ENCODE measurements at regions not wholly inside any gene's neighbourhood (a gene's known extent, or its start where the extent isn't known, plus 50 kb on each side); places are given as distances from the start of the nearest gene placed in this dataset.
A peak's percentile ranks its signal among the peaks of the same experiment; 100 is the strongest.

DNA sequence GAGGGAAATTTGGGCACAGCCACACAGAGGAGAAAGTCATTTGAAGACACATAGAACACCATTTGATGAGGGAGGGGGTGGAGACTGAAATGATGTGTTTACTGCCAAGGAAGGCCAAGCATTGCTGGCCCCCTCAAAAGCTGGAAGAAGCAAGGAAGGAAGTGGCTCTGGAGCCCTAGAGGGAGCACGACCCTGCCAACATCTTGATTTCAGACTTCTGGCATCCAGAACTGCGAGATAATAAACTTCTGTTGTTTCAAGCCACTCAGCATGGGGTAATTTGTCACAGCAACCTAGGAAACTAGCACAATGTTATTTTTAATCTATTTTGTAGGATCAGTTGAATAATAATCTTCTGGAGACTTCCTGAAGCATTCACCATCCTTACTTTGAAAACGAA, 314.8 kb upstream of the GOT2 start (continued):
- TF ChIP-seq, protein P1, sequence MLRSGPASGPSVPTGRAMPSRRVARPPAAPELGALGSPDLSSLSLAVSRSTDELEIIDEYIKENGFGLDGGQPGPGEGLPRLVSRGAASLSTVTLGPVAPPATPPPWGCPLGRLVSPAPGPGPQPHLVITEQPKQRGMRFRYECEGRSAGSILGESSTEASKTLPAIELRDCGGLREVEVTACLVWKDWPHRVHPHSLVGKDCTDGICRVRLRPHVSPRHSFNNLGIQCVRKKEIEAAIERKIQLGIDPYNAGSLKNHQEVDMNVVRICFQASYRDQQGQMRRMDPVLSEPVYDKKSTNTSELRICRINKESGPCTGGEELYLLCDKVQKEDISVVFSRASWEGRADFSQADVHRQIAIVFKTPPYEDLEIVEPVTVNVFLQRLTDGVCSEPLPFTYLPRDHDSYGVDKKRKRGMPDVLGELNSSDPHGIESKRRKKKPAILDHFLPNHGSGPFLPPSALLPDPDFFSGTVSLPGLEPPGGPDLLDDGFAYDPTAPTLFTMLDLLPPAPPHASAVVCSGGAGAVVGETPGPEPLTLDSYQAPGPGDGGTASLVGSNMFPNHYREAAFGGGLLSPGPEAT (IDR thresholded peaks at IDR 0.05; ENCODE audit: low read depth) = no peak
- no peak for TF ChIP-seq HCFC1 (IDR thresholded peaks at IDR 0.05; ENCODE audit: low read length)
- TF ChIP-seq YBX1 (IDR thresholded peaks at IDR 0.05) = no peak
- TF ChIP-seq HDGF (IDR thresholded peaks at IDR 0.05) = no peak
- TF ChIP-seq BRCA1 (IDR thresholded peaks at IDR 0.05; ENCODE audit: low read depth, low read length) = no peak
- no peak for TF ChIP-seq JUND (IDR thresholded peaks at IDR 0.05; ENCODE audit: low read depth, low read length)
- no peak for TF ChIP-seq POLR2AphosphoS5 (IDR thresholded peaks at IDR 0.05; ENCODE audit: low read length)

DNA sequence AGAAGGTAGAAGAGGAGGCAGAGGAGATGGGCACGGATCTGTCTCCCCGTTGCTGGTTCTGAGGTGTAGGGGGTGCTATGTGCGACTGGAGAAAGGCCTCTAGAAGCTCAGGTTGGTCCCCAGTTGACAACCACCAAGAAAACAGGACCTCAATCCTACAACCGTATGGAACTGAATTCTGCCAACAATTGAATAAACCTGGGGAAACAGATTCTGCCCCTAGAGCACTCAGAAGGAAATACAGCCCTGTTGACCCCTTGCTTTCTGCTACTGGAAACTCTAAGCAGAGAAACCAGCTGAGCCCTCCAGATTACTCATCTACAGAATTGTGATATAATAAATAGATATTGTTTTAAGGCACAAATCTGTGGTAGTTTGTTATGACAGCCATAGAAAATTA, 313.0 kb upstream of the GOT2 start:
- Histone ChIP-seq H3K4me2 (ENCODE audit: control insufficient read depth, insufficient read depth) (no peak overlapping the region), H4K20me1 (ENCODE audit: control insufficient read depth, insufficient read depth) (no peaks in the 10 kb centered on the region), H3K9me3 (replicated peaks; ENCODE audit: control insufficient read depth, insufficient read depth, low read length) (no peaks in the 10 kb centered on the region), H3K79me2 (ENCODE audit: control insufficient read depth, insufficient read depth, low read length) (no peaks in the 10 kb centered on the region), H3K4me3 (no peak overlapping the region), H3K36me3 (ENCODE audit: control insufficient read depth in 2 of 2, insufficient read depth in 2 of 2, low read length in 1 of 2) (no peaks in the 10 kb centered on the region), H3K9ac (ENCODE audit: control insufficient read depth, insufficient read depth, low read length) (no peak overlapping the region), H2AFZ (ENCODE audit: control insufficient read depth, low read depth, low read length) (no peak overlapping the region), H3K27me3 (replicated peaks in 1 of 2; ENCODE audit: control insufficient read depth in 2 of 2, insufficient read depth in 2 of 2, low read length in 1 of 2) (no peaks in the 10 kb centered on the region), H3K4me1 (ENCODE audit: control insufficient read depth, insufficient read depth, low read length) (no peaks in the 10 kb centered on the region), H3K27ac (ENCODE audit: control insufficient read depth, insufficient read depth) (no peak overlapping the region)
- TF ChIP-seq RB1 (IDR thresholded peaks at IDR 0.05; ENCODE audit: borderline replicate concordance) = no peak
- TF ChIP-seq, protein P2, sequence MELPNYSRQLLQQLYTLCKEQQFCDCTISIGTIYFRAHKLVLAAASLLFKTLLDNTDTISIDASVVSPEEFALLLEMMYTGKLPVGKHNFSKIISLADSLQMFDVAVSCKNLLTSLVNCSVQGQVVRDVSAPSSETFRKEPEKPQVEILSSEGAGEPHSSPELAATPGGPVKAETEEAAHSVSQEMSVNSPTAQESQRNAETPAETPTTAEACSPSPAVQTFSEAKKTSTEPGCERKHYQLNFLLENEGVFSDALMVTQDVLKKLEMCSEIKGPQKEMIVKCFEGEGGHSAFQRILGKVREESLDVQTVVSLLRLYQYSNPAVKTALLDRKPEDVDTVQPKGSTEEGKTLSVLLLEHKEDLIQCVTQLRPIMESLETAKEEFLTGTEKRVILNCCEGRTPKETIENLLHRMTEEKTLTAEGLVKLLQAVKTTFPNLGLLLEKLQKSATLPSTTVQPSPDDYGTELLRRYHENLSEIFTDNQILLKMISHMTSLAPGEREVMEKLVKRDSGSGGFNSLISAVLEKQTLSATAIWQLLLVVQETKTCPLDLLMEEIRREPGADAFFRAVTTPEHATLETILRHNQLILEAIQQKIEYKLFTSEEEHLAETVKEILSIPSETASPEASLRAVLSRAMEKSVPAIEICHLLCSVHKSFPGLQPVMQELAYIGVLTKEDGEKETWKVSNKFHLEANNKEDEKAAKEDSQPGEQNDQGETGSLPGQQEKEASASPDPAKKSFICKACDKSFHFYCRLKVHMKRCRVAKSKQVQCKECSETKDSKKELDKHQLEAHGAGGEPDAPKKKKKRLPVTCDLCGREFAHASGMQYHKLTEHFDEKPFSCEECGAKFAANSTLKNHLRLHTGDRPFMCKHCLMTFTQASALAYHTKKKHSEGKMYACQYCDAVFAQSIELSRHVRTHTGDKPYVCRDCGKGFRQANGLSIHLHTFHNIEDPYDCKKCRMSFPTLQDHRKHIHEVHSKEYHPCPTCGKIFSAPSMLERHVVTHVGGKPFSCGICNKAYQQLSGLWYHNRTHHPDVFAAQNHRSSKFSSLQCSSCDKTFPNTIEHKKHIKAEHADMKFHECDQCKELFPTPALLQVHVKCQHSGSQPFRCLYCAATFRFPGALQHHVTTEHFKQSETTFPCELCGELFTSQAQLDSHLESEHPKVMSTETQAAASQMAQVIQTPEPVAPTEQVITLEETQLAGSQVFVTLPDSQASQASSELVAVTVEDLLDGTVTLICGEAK (IDR thresholded peaks at IDR 0.05; ENCODE audit: borderline replicate concordance) = no peak
- BruUV-seq (replicated peaks) = no TSS peak
- intact Hi-C loops (cut with micrococcal nuclease; ENCODE audit: unreplicated experiment) (loop anchor here (10.0 kb wide), 1 partner anchor 202 kb away; no protein-coding TSS in a partner anchor), in situ Hi-C loops (cut with MboI) (no loop called here)
- WGBS (ENCODE audit: insufficient coverage, insufficient replicate concordance, low lambda C conversion rate, missing lambda C conversion rate) = 23% methylated on average over 4 of the region's 4 CpGs
- RAD21 ChIA-PET (ENCODE audit: unreplicated experiment) = no interaction called here
- no peak for FAIRE-seq
- ATAC-seq = peak; percentile 55; the same call in 2 of the 3 replicates
- POLR2A ChIA-PET = no interaction called here
- CTCF ChIA-PET = no interaction called here
- SMC1A ChIA-PET (ENCODE audit: uncharacterized antibody, unreplicated experiment) = no interaction called here
- DNase-seq (ENCODE audit: low read depth, low spot score) = no peak
